Osteoblast (primary cell): ENCODE measurements at regions not wholly inside any gene's neighbourhood (a gene's known extent, or its start where the extent isn't known, plus 50 kb on each side); places are given as distances from the start of the nearest gene placed in this dataset.
A peak's percentile ranks its signal among the peaks of the same experiment; 100 is the strongest.

ENCODE experiments used
- DNase-seq: peaks from one replicate; pipeline ENCODE4 v3.0.0; 2011; ENCODE audit warnings: low spot score, mixed read lengths; ENCODE audit not compliant: insufficient read length; ENCODE audit errors: missing footprints
- H2AFZ ChIP-seq: 2 replicates; pipeline ENCODE4 v1.6.0; 2011; ENCODE audit warnings: mild to moderate bottlenecking, low read length
- H3K27ac ChIP-seq: 2 replicates; pipeline ENCODE4 v1.5.1; 2011; ENCODE audit warnings: mild to moderate bottlenecking, low read depth, low read length, moderate library complexity
- H3K27me3 ChIP-seq: 2 replicates; pipeline ENCODE4 v1.6.0; 2012; ENCODE audit warnings: mild to moderate bottlenecking, control low read depth, inconsistent platforms, low read length, moderate library complexity; ENCODE audit not compliant: insufficient read depth
- H3K36me3 ChIP-seq: 2 replicates; pipeline ENCODE4 v1.5.1; 2011; ENCODE audit warnings: mild to moderate bottlenecking, low read length, control low read depth, moderate library complexity; ENCODE audit not compliant: insufficient read depth
- H3K4me1 ChIP-seq: 2 replicates; pipeline ENCODE4 v1.5.1; 2011; ENCODE audit warnings: mild to moderate bottlenecking, low read length, control low read depth, moderate library complexity; ENCODE audit not compliant: insufficient read depth
- H3K4me2 ChIP-seq: 2 replicates; pipeline ENCODE4 v1.6.0; 2011; ENCODE audit warnings: mild to moderate bottlenecking, low read length; ENCODE audit not compliant: insufficient read depth
- H3K4me3 ChIP-seq: fragments of 200-600 bp; sonication (generic); 3 replicates; pipeline ENCODE4 v1.5.1; 2012; ENCODE audit warnings: mild to moderate bottlenecking, low read length, inconsistent platforms; ENCODE audit not compliant: insufficient read depth
- H3K79me2 ChIP-seq: 2 replicates; pipeline ENCODE4 v1.6.0; 2012; ENCODE audit warnings: mild to moderate bottlenecking, low read length, control low read depth, inconsistent platforms; ENCODE audit not compliant: insufficient read depth
- H3K9me3 ChIP-seq: 2 replicates; pipeline ENCODE4 v1.5.1; 2011; ENCODE audit warnings: low read depth, low read length, control low read depth
- H4K20me1 ChIP-seq: 2 replicates; pipeline ENCODE4 v1.6.0; 2012; ENCODE audit warnings: mild to moderate bottlenecking, low read length, control low read depth; ENCODE audit not compliant: insufficient read depth
- TF ChIP-seq, protein P1 (sequence below): IDR thresholded peaks from 2 replicates; pipeline ENCODE4 v1.5.1; 2011; ENCODE audit warnings: mild to moderate bottlenecking, low read depth, low read length, moderate library complexity; ENCODE audit errors: extremely low read depth

DNA sequence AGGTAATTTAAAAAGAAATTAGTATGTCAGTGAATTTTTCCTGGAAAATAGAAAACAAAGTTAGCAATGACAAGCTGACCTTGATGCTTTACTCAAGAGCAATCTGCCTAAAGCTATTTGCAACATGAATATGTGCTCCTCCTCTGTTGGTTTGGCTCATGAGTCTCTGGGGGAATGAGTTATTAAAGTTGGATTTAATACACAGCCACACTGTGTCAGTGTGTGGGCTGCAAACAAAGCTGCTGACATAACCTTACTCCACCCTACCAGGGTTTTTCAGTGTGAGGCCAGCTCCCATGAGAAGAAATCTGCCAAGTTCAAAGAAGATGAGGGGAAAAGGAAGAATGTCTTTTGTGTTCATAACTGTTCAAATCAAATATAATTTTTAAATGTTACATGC lies 280.5 kb downstream of the TLL1 start:
- no peak for DNase-seq
- no peak overlapping the region for H3K27ac ChIP-seq
- H3K36me3 ChIP-seq, result no peaks in the 10 kb centered on the region
- no peak overlapping the region for H2AFZ ChIP-seq
- H3K27me3 ChIP-seq, result peaks cover 19% of the 10 kb centered on the region
- TF ChIP-seq, protein P1, sequence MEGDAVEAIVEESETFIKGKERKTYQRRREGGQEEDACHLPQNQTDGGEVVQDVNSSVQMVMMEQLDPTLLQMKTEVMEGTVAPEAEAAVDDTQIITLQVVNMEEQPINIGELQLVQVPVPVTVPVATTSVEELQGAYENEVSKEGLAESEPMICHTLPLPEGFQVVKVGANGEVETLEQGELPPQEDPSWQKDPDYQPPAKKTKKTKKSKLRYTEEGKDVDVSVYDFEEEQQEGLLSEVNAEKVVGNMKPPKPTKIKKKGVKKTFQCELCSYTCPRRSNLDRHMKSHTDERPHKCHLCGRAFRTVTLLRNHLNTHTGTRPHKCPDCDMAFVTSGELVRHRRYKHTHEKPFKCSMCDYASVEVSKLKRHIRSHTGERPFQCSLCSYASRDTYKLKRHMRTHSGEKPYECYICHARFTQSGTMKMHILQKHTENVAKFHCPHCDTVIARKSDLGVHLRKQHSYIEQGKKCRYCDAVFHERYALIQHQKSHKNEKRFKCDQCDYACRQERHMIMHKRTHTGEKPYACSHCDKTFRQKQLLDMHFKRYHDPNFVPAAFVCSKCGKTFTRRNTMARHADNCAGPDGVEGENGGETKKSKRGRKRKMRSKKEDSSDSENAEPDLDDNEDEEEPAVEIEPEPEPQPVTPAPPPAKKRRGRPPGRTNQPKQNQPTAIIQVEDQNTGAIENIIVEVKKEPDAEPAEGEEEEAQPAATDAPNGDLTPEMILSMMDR, result no peak
- no peak overlapping the region for H3K4me3 ChIP-seq
- no peaks in the 10 kb centered on the region for H3K9me3 ChIP-seq
- H3K79me2 ChIP-seq, result no peaks in the 10 kb centered on the region
- no peak overlapping the region for H3K4me2 ChIP-seq
- no peaks in the 10 kb centered on the region for H4K20me1 ChIP-seq
- H3K4me1 ChIP-seq, result no peaks in the 10 kb centered on the region

DNA sequence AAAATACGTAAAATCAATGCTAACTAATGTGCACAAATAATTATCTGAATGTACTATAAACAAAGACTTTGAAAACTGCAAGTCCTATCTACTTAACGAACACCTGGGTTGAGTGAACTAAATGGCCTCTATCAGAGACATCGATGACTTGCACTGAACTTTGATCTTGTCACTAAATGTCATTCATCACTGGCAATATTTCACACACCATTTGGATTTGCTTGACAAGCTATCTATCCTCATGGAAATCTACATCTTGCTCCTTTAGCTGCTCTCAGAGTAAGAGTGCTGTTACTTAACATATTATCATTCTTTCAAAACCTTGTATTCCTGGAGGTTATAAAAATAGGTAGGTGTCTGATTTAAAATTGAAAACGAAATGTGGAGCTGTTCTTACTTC lies 289.3 kb downstream of the TLL1 start:
- Histone ChIP-seq H3K79me2 (no peaks in the 10 kb centered on the region), H3K27ac (no peak overlapping the region), H3K4me1 (no peaks in the 10 kb centered on the region), H3K9me3 (no peaks in the 10 kb centered on the region), H3K4me3 (no peak overlapping the region), H3K4me2 (no peak overlapping the region), H3K36me3 (no peaks in the 10 kb centered on the region), H2AFZ (no peak overlapping the region), H4K20me1 (no peaks in the 10 kb centered on the region), H3K27me3 (peaks cover 28% of the 10 kb centered on the region)
- TF ChIP-seq, protein P1, result no peak
- no peak for DNase-seq

DNA sequence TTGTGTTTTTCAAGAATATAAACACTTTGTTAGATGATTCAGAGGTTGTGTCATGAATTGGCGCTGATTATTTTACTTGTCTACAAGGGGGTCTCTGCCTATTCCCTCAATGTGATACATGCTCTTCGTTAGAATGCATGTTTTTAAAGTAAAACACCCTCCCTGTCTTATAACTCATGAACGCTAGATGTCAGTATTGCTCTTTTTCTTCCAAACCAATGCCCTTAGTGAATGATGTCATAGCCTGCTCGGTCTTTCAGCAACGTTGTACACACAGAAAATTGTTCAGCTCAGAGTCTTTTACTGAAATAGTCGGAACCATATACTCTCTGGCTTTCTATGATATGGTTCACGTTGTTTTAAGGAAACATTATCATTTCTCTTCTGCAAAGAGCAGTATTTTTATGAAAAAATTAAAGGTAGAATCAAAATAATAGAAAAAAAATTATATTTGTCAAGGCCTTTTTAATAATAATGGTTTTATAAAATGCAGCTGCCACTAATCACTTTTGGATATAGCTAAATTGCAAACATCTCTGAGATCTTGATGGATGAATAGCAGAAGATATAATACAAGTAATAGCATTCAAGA lies 292.9 kb downstream of the TLL1 start:
- TF ChIP-seq, protein P1, result peak; percentile 77
- Histone ChIP-seq H3K4me3 (no peak overlapping the region), H3K4me1 (no peaks in the 10 kb centered on the region), H3K4me2 (peak overlapping the region; percentile 32), H2AFZ (peak overlapping the region; percentile 76), H3K36me3 (no peaks in the 10 kb centered on the region), H3K9me3 (no peaks in the 10 kb centered on the region), H3K79me2 (no peaks in the 10 kb centered on the region), H4K20me1 (no peaks in the 10 kb centered on the region), H3K27me3 (peaks cover 23% of the 10 kb centered on the region), H3K27ac (no peak overlapping the region)
- DNase-seq, result peak; percentile 41

DNA sequence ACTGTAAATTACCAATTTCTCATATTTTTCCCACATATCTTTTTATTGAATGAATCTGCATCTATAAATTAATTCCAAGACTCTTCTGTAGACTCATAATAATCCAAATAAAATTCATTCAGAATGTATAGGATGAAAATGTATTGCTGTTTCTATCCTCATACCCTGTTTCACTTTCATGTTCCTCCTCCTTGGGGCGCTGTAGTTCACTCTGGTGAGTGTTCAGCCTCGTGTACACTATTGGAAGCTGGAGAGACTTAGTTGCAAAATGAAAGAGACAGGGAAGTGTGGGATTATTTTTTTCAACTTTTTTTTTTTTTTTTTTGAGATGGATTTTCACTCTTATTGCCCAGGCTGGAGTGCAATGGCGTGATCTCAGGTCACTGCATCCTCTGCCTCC lies 296.1 kb downstream of the TLL1 start:
- Histone ChIP-seq H3K36me3 (no peaks in the 10 kb centered on the region), H3K27ac (no peak overlapping the region), H3K9me3 (no peaks in the 10 kb centered on the region), H3K4me1 (no peaks in the 10 kb centered on the region), H2AFZ (no peak overlapping the region), H3K4me3 (no peak overlapping the region), H4K20me1 (no peaks in the 10 kb centered on the region), H3K27me3 (peaks cover 1% of the 10 kb centered on the region), H3K4me2 (peak overlapping the region; percentile 19), H3K79me2 (no peaks in the 10 kb centered on the region)
- DNase-seq, result peak; percentile 10
- TF ChIP-seq, protein P1, result peak; percentile 52
